PC-9 (cell line): ENCODE measurements at regions not wholly inside any gene's neighbourhood (a gene's known extent, or its start where the extent isn't known, plus 50 kb on each side); places are given as distances from the start of the nearest gene placed in this dataset.

Experiments
- BruUV-seq: library from RNA; stranded (reverse); fragments of 400-500 nt; replicated peaks from 2 replicates; lab custom pipeline; 2021; lab: Mats Ljungman, UMichigan
- CTCF ChIA-PET: fragments of 300-600 bp; sonication (Branson Sonifier 250); formaldehyde crosslinking; loops from one replicate; lab custom pipeline; 2022; ENCODE audit warnings: antibody characterized with exemption; lab: Charles Lee
- POLR2A ChIA-PET: fragments of 300-600 bp; sonication (Branson Sonifier 250); formaldehyde crosslinking; loops from one replicate; lab custom pipeline; 2022; ENCODE audit warnings: antibody characterized with exemption; ENCODE audit not compliant: unreplicated experiment; lab: Charles Lee
- DNase-seq, 2 experiments: peaks; one replicate each; pipeline versions ENCODE4 v3.0.0 to v3.0.0-alpha.2; 2015 to 2022; ENCODE audit warnings: mixed read lengths in 1 of 2
- H2AFZ ChIP-seq: fragments of 200-600 bp; sonication (generic); 2 replicates; pipeline ENCODE4 v1.8.1; 2017; ENCODE audit warnings: antibody characterized with exemption
- H3F3A ChIP-seq: fragments of 200-600 bp; sonication (generic); 2 replicates; pipeline ENCODE4 v1.8.1; 2017; ENCODE audit warnings: antibody characterized with exemption, mild to moderate bottlenecking, low read depth; ENCODE audit not compliant: insufficient read depth
- H3K27ac ChIP-seq: fragments of 200-600 bp; sonication (generic); 2 replicates; pipeline ENCODE4 v1.6.1; 2016; ENCODE audit warnings: mixed run types
- H3K27me3 ChIP-seq: fragments of 200-600 bp; sonication (generic); 2 replicates; pipeline ENCODE4 v1.6.1; 2016; ENCODE audit warnings: low read depth, mixed run types; ENCODE audit not compliant: insufficient read depth
- H3K36me3 ChIP-seq: fragments of 200-600 bp; sonication (generic); 2 replicates; pipeline ENCODE4 v1.6.1; 2016; ENCODE audit warnings: low read depth, mixed run types
- H3K4me1 ChIP-seq: fragments of 200-600 bp; sonication (generic); replicated peaks from 2 replicates; pipeline ENCODE4 v1.6.1; 2016; ENCODE audit warnings: mixed run types; ENCODE audit not compliant: insufficient read depth
- H3K4me2 ChIP-seq: fragments of 200-600 bp; sonication (generic); 2 replicates; pipeline ENCODE4 v1.6.1; 2017; ENCODE audit warnings: mixed run types
- H3K4me3 ChIP-seq: fragments of 200-600 bp; sonication (generic); 2 replicates; pipeline ENCODE4 v1.6.1; 2016; ENCODE audit warnings: mixed run types
- H3K79me2 ChIP-seq: fragments of 200-600 bp; sonication (generic); 2 replicates; pipeline ENCODE4 v1.6.1; 2017; ENCODE audit warnings: low read depth, mixed run types
- H3K9me2 ChIP-seq: fragments of 200-600 bp; sonication (generic); 2 replicates; pipeline ENCODE4 v1.8.1; 2017; ENCODE audit warnings: mild to moderate bottlenecking; ENCODE audit not compliant: insufficient read depth
- H3K9me3 ChIP-seq: fragments of 200-600 bp; sonication (generic); 2 replicates; pipeline ENCODE4 v1.8.1; 2016; ENCODE audit warnings: low read depth; ENCODE audit not compliant: insufficient read depth
- H4K20me1 ChIP-seq: fragments of 200-600 bp; sonication (generic); 2 replicates; pipeline ENCODE4 v1.8.1; 2017; ENCODE audit not compliant: insufficient read depth
- EZH2 ChIP-seq: fragments of 200-600 bp; sonication (generic); IDR thresholded peaks from 2 replicates; pipeline ENCODE4 v1.8.0; 2017; ENCODE audit warnings: antibody characterized with exemption, low read depth
- intact Hi-C: fragments of 100-400 bp; cut with micrococcal nuclease; formaldehyde crosslinking; loops from one replicate; pipeline ENCODE4 v1.10.0; 2022; ENCODE audit not compliant: unreplicated experiment
- TF ChIP-seq, protein P1 (sequence below): fragments of 200-600 bp; sonication (generic); conservative IDR thresholded peaks from 2 replicates; pipeline ENCODE4 v1.6.1; 2017; ENCODE audit warnings: mixed run types, antibody characterized with exemption, mild to moderate bottlenecking, moderate library complexity

DNA sequence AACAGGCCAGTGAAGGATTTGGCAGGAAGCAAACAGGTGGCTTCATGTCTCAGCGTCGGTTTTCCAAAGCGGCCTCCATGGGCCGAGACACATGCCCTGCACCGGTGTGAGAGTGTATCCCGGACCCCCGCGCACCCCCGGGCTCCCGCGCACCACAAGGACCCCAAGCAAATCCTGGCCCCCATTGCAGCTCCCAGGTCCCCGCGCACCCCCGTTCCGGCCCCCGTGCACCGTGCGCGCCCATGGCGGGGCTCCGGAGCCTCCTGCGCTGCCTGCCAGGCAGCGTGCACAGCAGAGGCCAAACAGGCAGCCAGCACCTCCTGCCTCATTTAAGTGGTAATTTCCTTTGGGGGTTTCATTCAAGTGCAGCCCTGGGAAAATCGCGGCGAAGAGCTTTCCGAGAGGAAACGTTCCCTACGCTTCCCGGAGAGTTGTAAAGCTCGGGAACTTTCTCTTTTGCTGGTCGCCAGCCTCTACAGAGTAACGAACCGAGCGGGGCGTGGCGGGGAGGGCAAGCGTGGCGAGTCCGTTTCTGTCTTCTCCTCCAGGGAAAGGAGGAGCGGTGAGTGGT, 145.5 kb upstream of the SLC24A2 start:
- Histone ChIP-seq H3K4me2 (no peak overlapping the region), H3K79me2 (no peaks in the 10 kb centered on the region), H4K20me1 (no peaks in the 10 kb centered on the region), H3K27ac (no peak overlapping the region), H3K9me2 (no peaks in the 10 kb centered on the region), H3K4me3 (no peak overlapping the region), H2AFZ (no peak overlapping the region), H3F3A (no peaks in the 10 kb centered on the region), H3K9me3 (no peaks in the 10 kb centered on the region), H3K4me1 (no peaks in the 10 kb centered on the region), H3K36me3 (no peaks in the 10 kb centered on the region), H3K27me3 (no peaks in the 10 kb centered on the region)
- ChIA-PET POLR2A (no interaction called here), CTCF (no interaction called here)
- no TSS peak for BruUV-seq
- intact Hi-C loops = no loop called here
- TF ChIP-seq EZH2 = no peak
- TF ChIP-seq, protein P1, sequence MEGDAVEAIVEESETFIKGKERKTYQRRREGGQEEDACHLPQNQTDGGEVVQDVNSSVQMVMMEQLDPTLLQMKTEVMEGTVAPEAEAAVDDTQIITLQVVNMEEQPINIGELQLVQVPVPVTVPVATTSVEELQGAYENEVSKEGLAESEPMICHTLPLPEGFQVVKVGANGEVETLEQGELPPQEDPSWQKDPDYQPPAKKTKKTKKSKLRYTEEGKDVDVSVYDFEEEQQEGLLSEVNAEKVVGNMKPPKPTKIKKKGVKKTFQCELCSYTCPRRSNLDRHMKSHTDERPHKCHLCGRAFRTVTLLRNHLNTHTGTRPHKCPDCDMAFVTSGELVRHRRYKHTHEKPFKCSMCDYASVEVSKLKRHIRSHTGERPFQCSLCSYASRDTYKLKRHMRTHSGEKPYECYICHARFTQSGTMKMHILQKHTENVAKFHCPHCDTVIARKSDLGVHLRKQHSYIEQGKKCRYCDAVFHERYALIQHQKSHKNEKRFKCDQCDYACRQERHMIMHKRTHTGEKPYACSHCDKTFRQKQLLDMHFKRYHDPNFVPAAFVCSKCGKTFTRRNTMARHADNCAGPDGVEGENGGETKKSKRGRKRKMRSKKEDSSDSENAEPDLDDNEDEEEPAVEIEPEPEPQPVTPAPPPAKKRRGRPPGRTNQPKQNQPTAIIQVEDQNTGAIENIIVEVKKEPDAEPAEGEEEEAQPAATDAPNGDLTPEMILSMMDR = no peak
- DNase-seq = no peak

DNA sequence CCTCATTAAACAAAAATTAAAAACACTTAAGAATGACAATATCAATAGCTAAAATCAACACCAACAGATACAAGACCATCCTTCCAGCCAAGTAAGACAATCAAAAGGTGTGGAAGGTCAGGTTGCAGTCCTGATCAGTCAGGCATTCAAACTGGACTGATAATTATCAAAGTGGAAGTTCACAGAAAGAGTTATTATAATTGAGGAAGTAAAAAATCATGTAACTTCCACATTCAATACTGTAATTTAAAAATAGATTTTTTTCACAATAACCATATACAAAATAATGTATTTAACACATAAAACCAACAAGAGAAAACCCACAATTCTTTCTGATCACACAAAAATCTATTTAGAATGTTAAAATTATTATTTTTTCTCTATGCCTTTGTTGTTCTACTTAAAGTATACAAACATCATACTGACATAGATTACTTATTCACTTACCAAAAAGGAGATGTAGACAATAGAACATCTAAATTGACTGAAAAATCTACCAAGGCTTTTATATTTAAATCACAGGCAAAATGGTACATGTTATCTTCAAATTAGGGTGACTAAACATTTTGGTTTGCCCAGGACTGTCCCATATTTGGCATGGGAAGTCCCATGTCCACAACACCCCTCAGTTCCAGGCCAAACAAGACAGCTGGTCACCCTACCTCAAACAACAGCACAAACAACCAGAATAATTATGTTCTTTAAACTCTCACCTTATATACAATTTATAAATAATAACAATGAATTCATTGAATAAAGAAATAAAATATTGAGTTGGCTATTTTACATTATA, 142.5 kb upstream of the SLC24A2 start:
- BruUV-seq = no TSS peak
- Histone ChIP-seq H3F3A (no peaks in the 10 kb centered on the region), H4K20me1 (no peaks in the 10 kb centered on the region), H3K27ac (no peak overlapping the region), H3K4me1 (no peaks in the 10 kb centered on the region), H3K27me3 (no peaks in the 10 kb centered on the region), H3K79me2 (no peaks in the 10 kb centered on the region), H3K4me2 (no peak overlapping the region), H2AFZ (no peak overlapping the region), H3K9me3 (no peaks in the 10 kb centered on the region), H3K36me3 (no peaks in the 10 kb centered on the region), H3K4me3 (no peak overlapping the region), H3K9me2 (no peaks in the 10 kb centered on the region)
- ChIA-PET POLR2A (no interaction called here), CTCF (no interaction called here)
- no peak for DNase-seq
- no peak for TF ChIP-seq EZH2
- TF ChIP-seq, protein P1 = no peak
- intact Hi-C loops = no loop called here

GRCh38 chr9:19927560-19927959, 138.7 kb upstream of the SLC24A2 start:
- Histone ChIP-seq H3K36me3 (no peaks in the 10 kb centered on the region), H3F3A (no peaks in the 10 kb centered on the region), H3K9me2 (no peaks in the 10 kb centered on the region), H2AFZ (no peak overlapping the region), H3K4me1 (no peaks in the 10 kb centered on the region), H3K9me3 (no peaks in the 10 kb centered on the region), H3K4me2 (no peak overlapping the region), H4K20me1 (no peaks in the 10 kb centered on the region), H3K27me3 (no peaks in the 10 kb centered on the region), H3K4me3 (no peak overlapping the region), H3K79me2 (no peaks in the 10 kb centered on the region), H3K27ac (no peak overlapping the region)
- DNase-seq = no peak
- TF ChIP-seq EZH2 = no peak
- TF ChIP-seq, protein P1 = no peak
- BruUV-seq = no TSS peak
- ChIA-PET CTCF (no interaction called here), POLR2A (no interaction called here)
- intact Hi-C loops = loop anchor here (2.0 to 10.0 kb wide), 4 partner anchors 433 to 1875 kb away; partner anchors contain the start of gene MTAP
